NCI-H146 (cell line): ENCODE measurements at regions not wholly inside any gene's neighbourhood (a gene's known extent, or its start where the extent isn't known, plus 50 kb on each side); places are given as distances from the start of the nearest gene placed in this dataset.

Experiments used
- DNase-seq: peaks from one replicate; lab custom pipeline; 2025; lab: John Stamatoyannopoulos, UW

GRCh38 chr21:19842601-19843000 lies 1155.6 kb upstream of the NCAM2 start:
- no peak for DNase-seq

DNA sequence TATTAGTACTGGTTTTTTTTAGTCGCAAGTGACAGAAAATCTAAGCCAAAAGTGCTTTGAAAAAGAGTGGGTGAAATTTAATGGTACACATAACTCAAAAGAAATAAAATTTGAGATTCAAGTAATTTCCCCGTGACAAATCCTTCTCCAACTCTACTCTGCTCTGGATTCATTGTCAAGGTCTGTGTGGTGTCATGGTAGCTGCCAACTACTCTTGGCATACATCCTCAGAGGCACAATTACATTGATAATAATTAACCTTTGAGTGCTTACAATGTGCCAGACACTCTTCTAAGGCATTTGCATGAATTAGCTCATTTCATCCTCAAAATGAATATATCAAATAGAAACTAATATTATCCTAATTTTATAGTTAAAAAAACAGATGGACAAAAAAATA lies 1153.9 kb upstream of the NCAM2 start:
- no peak for DNase-seq

DNA sequence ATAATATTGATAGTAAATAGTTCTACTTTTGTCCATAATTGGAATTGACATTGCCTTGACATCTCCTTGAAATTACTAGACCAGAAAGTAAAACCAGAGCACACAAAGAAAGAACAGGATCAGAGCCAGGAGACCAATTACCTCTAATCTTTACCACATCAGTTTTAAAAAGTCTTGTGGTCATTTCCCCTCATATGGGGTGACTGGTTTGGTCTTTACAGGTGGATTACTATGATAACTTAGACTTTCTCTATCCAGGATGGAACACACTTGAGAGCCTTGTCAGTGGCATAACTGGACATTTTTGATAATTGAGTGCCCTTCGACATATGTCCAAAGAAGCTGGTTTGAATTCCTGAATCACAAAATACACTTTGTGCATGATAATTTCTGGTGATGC lies 1148.1 kb upstream of the NCAM2 start:
- DNase-seq, result no peak

GRCh38 chr21:19853061-19853460 lies 1145.1 kb upstream of the NCAM2 start:
- no peak for DNase-seq

- peak; percentile 61 for DNase-seq
Measured at GRCh38 chr21:19853709-19854575, 1144.3 kb upstream of the NCAM2 start.

DNA sequence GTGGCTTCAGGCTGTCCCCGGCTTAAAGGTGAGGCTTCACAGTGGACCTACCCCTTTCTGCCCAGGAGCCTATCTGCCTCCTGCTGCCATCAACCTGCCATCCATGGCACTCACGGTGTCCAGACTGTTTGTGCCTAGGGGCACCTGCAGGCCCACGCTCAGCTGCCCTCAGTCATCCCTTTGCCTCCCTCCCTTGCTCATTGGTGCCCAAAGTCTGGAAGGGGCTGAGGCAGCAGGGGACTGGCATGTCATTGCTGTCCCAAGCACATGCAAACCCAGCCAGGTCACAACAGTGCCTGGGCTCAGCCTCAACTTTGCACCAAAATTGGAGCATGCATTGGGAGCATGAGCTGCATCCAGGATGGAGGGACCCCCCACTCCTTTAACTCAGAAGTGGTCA lies 1142.7 kb upstream of the NCAM2 start:
- no peak for DNase-seq

- no peak for DNase-seq
Measured at GRCh38 chr21:19864476-19864875, 1133.7 kb upstream of the NCAM2 start.

GRCh38 chr21:19870682-19871081 lies 1127.5 kb upstream of the NCAM2 start:
- DNase-seq, result no peak

DNA sequence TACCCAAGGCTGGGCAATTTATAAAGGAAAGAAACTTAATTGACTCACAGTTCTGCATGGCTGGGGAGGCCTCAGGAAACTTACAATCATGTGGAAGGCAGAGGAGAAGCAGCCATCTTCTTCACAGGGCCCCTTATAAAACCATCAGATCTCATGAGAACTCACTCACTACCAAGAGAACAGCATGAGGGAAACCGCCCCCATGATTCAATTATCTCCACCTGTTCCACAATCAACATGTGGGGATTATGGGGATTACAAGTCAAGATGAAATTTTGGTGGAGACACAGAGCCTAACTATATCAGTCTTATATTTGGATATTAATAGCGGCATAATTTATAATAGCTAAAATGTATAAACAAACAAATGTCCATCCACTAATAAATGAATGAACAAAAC lies 1123.7 kb upstream of the NCAM2 start:
- DNase-seq, result no peak

GRCh38 chr21:19878133-19878532 lies 1120.1 kb upstream of the NCAM2 start:
- DNase-seq, result no peak

DNA sequence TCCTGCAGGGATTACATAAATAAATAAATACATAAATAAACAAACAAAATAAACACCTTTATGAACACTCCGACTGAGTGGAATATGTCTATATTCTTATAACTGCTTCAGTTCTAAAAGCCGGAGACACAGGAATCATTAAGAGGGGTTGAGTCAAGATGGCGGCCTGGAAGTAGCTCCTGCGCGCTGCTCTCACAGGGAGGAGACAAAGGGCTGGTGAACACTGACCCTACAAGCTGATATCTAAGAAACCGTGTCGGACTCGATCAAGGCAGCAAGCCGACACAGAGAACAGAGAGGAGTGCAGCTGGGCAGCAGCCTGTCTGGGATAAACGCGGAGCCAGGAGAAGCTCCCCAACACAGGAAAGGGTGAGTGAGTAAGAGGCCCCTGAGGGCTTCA lies 1098.6 kb upstream of the NCAM2 start:
- peak; percentile 40 for DNase-seq

- peak; percentile 65 for DNase-seq
Measured at GRCh38 chr21:19900149-19900548, 1098.1 kb upstream of the NCAM2 start.

DNA sequence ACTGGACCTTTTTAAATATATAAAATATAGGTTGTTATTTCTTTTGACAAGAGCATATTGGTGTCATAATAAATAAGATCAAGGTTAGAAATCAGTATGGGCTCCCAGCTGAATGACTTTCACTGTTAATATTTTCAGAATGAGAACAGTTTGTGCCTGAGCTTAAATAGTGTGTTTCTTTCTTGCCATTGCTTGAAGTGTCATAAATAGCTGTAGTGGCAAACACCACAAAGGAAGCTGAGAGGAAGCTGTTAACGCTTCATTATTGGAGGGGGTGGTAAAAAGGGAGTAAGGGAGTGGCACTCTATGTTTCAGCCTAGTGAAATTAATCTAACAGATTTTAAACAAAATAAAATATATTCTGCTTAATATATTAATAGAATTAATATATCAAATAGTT lies 1089.8 kb upstream of the NCAM2 start:
- no peak for DNase-seq

GRCh38 chr21:19914028-19914427 lies 1084.2 kb upstream of the NCAM2 start:
- peak; percentile 0 for DNase-seq

DNA sequence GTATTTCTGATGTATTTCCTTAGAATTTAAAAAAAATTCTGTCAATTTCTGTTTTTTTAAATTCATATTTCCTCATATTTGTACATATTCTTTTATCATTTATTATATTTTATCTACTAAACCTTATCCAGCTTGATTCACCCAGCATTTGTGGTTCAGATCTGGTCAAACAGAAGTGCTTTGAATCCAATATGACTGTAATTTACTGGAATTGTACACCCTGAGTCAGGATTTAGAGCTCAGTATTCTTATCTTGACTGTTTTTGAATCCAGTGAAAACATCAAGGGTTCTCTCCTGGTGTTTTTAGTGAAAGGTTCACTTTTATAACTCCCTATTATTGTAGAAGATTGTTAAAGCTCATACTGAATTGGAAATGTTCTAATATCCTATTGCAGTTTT lies 1077.0 kb upstream of the NCAM2 start:
- no peak for DNase-seq

GRCh38 chr21:19922122-19922521 lies 1076.1 kb upstream of the NCAM2 start:
- no peak for DNase-seq

DNA sequence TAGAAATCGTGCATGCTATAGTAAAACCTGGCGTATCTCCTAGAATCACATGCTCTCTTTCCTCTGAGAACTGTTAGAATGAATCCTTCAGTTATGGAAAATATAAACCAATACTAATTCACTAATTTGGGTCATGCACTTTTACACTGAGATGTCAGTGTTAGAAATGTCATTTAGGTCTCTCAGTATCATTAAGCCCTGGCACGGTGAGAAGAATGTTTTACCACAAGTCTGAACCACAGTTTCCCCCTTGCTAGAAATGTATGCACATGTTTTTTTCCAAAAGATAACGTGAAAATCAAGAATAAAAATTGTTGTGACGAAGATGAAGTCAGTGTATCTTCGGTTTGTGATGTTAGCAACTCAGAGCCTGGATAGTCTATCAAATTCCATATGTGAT lies 1062.7 kb upstream of the NCAM2 start:
- no peak for DNase-seq

- DNase-seq, result no peak
Measured at GRCh38 chr21:19937619-19938018, 1060.6 kb upstream of the NCAM2 start.

DNA sequence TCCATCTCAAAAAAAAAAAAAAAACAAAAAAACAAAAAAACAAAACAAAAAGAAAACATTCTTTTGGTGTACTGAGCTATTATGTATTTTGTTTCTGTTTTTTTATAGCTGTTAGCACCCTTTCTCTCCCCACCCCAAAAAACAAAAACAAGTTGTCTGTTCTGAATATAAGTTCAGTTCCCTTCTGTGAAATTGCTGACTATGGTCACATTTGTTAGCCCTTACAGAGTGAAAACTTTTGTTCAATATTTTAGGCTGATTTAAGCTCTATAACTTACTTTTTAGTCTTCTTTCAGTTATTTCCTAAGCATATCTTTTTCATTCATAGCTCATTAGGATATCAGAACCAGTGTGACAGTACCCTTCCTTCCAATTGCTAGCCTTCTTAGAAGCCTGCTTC lies 1056.6 kb upstream of the NCAM2 start:
- no peak for DNase-seq

- DNase-seq, result no peak
Measured at GRCh38 chr21:19950347-19950746, 1047.9 kb upstream of the NCAM2 start.

GRCh38 chr21:19969156-19969555 lies 1029.1 kb upstream of the NCAM2 start:
- no peak for DNase-seq

DNA sequence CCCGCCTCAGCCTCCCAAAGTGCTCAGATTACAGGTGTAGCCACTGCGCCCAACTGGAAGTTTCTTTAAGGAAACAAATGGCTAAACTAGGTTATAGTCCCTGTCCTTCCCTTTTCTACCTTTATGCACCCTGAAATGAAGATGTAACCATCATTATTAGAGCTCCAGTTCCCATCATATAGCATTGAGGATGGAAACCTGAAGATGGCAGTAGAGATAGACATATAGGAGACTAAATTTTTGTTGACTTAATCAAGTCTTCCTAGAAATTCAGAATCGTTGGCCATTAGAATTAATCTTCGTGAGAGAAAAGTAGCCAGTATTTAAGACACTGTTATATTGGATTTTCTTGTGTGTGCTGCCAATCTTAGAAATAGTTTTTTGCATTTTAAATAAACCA lies 1016.3 kb upstream of the NCAM2 start:
- DNase-seq, result peak; percentile 8

DNA sequence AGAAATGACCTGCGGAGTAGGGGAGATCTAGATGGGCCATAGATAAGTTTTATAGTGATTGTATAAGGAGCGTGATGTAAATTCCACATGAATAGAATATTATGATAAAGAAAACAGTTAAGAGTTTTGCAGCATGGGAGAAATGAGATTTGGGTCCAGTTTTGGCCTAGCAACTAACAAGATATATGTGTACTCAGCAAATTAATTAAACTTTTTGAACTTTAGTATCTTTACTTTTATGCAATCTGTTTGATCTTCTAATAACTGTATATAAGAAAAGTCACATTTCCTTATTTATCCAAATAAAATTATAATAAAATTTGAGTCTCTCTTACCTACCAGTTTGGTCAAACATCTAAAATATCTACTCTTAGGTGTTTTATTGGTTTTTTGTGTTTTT lies 1011.8 kb upstream of the NCAM2 start:
- DNase-seq, result no peak

DNA sequence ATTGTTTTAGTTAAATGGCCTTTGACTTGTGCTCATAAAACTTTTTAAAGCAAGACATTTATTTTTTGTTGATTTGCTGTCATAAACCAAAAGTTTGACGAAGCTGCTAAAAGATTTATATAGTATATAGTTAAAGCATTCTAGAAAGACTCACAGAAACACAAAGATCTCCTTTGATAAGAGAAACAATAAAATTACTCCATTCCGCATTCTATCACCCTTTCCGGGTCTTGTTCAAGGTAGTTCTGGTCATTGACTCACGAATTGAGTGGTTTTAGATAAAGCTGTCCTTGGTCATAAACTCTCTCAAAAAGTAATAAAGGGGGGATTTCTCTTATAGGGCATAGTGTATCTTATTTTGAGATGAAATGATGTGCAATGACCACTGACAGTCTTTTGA lies 1010.5 kb upstream of the NCAM2 start:
- DNase-seq, result no peak
